Brain pericyte (primary cell): ENCODE measurements at regions not wholly inside any gene's neighbourhood (a gene's known extent, or its start where the extent isn't known, plus 50 kb on each side); places are given as distances from the start of the nearest gene placed in this dataset.

ENCODE experiments used
- DNase-seq: peaks from one replicate; pipeline ENCODE4 v3.0.0-alpha.2; 2012; ENCODE audit warnings: low read depth, low spot score

DNA sequence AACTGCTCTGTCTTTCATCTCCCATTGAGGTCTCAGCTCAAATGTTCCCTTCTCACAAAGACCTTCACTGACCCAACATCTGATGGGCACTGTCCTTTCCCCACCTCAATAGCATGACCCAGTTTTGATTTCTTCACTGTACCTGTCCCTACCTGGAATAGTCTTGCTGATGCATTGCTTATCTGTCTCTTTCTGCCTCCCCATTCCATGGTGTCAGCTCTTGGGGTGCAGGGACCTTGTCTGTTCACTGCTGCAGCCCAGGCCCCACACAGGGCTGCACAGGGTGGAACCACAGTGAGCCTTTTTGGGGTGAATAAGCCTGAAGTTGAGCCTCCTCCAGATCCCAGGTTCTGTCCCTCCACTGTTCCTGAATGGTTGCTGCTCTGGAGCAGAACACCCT, 414.9 kb downstream of the PTPRU start:
- DNase-seq, result no peak

DNA sequence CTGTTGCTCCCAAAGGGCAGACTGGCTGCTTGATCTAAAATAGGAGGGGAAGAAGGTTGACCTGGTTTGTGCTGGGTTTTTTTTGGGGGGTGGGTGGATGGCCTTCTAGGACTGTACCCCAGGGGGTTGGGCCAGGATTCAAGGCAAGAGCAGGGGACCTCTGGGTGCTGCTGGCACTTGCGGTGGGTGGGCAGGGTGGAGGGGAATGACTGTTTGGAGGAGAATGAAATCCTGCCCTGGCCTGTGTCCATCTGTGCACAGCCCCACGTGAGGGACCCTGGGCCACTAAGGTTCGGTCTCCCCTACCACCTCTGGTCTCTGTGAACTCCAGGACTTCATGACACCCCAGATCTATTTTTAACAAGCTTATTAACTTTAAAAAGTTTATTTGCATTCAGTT, 414.2 kb downstream of the PTPRU start:
- no peak for DNase-seq

DNA sequence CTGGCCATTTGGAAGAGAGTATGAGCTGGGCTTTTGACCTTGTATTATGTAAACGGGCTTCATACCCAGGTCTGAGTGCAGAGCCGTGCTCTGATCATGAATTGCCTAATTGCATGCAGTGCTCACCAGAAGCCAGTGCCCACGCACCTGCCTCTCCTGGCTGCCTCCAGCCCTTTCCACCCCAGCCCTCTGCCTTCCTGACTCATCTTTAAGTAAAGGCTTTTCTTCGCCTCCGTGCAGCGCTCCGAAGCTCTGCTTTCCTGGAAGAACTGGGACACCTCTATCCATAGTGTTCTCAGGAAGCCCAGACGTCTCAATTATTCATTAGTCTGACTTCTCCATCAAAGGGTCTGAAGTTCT, 413.7 kb downstream of the PTPRU start:
- DNase-seq, result no peak

DNA sequence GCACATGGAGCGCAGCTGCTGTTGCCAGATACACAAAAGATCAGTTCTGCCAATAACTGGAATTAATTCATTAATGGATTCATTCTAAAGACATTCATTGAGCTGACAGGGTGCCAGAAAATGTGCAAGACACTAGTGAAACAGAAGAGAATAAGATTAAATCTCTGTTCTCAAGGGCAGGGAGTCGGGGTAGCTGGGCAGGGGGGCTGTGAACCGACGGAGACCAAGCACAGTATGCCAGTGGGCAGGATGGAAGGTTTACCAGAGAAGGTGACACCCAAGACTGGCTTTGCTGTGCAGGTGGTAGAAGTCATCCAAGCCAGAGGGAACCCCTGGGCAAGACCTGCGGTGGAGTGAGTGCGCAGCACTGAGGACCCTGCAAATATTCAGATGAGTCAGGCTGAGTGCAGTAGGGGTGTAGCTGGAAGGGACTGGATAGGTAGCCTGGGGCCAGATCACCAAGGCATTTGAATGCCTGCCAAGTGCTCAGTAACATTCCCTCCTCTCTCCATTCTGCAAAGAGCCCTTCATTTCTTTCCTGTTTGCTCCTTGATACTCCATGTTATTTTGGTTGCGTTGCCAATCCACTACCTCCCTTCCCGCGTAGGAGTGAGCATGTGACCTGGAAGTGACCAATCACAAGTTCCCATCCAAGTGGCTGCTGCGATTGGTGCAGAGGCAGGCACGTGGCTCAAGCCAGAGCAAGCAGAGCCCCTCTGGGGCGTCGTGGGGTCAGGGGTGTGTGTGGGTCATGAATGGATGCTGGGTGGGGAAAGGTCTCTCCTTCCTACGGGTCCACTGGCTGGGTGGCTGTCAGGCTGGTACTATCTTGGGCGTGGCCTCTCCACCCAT, 413.1 kb downstream of the PTPRU start:
- DNase-seq, result no peak

DNA sequence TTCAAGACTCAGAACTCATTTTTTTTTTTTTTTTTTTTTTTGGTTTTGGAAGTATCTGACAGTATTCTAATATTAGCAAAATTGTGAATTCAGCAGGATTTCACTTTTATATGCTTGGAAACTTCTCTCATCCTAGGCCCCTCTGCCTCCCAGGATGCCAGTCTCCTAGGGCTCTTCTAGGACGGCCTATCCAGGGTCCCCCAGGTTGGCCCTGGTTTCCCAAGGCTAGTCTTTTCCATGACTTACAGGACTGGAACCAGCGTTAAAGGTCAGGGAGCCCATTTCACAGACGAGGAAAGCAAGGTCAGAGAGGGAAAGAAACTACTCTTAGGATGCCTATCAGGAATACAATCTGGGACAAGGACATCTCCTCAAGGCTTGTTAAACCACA, 412.5 kb downstream of the PTPRU start:
- DNase-seq, result no peak

DNA sequence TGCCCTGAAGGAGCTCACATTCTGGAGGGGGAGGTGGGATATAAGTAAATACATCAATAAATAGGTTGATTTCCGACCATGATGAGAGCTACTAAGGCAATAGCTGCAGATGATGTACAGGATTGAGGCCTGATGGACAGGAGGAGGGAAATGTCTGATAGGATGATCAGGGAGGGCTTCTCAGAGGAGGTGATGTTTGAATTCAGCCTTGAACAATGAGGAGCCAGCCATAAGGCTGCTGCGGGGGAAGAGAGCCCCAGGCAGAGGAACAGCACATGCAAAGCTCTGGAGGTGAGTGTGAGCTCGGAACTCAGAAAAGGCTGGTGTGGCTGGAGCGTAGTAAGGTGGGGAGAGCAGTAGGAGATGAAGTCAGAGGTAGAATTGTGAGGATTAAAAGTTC, 411.7 kb downstream of the PTPRU start:
- no peak for DNase-seq

DNA sequence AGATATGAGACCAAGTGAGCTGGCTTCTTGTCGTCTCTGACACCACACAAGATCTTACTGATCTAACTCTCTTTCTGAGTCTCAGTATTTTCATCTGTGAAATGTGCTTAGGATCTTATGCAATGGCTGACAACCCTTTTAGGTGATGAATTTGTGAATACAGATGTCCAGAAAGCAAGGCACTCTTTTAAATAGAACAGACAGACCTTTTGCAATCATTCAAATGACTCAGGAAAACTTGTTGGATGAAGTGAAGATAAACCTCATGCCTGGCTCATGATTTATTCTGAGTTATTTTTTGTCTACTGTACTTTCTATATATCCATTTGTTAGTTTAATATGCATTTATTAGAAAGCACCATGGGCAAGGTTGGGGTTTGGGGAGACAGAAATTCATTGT, 411.3 kb downstream of the PTPRU start:
- DNase-seq, result no peak

DNA sequence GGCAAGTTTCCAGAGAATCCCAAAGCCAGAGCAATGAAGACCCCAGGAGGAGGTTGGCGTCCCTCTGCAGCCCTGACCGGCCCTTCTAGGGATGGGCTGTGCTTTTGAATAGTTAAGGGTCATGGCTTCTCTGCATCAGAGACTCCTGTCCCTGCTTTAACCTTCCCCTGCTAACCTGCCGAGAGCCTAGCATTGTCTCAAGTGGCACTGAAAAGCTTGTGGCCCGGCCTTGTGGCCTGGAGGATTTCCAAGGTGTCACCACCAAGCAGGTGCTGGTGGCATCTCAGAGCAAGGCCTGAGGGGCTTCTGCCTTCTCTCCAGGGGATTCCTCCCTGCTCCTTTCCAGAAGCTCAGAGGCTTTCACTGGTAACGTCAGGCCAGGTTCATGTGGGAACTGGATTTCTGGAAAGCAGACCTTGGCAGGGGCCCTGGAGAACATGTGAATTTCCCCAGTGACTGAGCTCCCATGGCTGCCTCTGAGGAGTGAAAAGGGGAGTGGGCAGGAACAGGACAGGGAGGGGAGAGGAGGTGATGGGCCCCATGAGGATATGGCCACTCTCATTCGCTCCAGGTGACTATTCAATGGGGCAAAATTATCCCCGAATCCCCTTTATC, 409.9 kb downstream of the PTPRU start:
- no peak for DNase-seq

DNA sequence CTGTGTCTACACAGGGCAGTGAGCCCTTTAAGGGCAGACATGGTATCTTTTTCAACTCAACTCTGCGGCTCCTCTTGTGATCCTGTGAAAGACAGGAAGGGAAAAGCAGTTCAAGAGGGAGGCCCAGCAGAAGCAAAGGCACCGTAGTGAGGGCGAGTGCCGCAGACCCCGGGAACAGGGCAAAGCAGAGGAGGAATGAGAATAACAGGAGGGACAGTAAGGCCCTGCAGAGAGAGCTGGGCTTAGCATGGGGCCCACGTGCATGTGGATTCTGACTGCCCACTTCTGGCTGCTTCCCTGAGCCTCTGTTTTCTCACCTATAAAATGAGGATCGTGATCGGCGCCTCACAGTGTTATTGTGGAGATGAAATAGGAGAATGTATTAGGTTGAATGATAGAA, 409.3 kb downstream of the PTPRU start:
- no peak for DNase-seq

DNA sequence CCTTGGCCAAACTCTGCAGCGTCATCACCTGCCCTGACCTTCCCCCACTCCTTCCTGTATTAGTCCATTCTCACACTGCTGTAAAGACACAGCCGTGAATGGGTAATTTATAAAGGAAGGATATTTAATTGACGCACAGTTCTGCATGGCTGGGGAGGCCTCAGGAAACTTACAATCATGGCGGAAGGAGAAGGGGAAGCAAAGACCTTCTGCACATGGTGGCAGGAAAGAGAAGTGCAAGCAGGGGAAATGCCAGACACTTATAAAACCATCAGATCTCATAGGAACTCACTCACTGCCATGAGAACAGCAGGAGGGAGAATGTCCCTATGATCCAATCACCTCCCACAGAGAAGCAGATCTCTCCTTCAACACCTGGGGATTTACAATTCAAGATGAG, 408.5 kb downstream of the PTPRU start:
- DNase-seq, result no peak

DNA sequence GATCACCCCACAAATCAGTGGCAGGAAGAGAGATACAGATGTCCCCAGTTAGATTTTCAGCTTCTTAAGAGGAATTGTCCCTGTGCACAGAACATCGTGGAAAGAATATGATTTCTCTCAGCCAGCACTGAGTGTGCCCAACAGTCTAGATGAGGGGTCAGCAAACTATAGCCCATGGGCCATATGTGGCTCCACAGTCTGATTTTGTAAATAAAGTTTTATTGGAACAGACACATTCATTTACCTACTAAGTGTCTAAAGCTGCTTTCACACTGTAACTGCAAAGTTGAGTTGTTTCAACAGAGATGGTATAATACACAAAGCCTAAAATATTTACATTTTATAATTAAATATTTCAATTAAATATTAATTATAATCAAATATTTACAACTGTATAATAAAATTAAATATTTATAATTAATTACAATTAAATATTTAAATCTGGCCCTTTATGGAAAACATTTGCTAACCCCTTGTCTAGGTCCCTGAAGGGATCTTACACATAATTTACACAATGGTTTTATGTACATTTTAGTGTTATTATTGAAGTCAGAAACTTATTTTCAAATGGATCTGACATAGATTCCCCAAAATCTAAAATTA, 407.6 kb downstream of the PTPRU start:
- no peak for DNase-seq

DNA sequence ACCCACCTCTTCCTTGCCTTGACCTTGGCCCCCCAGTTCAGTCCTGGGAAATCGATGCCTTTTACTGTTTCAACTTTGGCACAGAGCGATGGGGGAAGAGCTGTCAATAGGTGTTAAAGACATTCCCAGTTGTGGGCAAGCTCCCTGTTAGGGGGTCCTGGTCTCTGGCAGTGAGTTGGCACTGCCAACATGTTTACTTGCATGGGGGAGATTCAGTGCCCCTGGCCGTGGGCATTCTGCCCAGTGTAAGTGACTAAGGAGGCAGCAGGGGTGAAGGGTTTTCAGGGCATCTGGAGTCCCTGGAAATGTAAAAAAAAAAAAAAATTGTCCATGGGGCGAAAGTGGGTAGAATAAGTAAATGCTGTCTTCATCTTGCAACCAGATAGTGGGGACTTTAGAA, 407.0 kb downstream of the PTPRU start:
- DNase-seq, result no peak

DNA sequence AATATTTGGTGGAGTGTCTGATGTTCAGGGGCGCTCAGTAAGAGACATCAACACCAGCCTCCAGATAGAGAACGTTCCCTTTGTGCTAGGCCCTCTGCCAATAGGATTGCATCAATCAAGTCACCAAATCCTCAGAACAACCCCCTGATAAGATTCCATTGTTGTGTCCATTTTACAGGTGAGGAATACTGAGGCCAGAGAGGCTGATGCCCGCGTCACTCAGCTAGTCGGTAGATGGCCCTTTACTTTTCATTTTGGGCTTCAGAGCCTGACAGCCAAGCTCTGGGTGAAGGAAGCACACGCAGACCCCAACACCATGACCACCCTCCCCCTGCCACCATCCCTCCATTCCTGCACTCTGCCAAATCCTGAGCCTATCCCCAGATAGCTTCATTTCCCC, 406.2 kb downstream of the PTPRU start:
- DNase-seq, result no peak

DNA sequence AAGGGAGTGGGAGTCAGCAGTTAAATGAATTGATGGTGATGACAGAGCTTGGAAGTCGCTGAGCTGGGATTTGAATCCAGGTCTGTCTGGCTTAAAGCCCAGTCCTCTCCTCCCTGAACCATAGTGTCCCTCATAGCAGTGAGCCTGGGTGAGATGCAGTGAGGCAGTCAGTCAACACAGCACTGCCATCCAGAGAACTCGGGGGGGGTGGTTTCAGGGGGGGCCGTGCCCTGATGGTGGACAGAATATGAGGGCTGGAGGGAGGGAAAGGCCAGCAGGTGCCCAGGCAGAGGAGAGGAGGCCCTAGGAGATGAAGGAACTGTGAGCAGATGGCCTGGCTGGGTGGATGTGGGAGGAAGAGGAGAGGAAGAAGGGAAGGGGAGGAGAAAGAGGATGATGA, 405.6 kb downstream of the PTPRU start:
- DNase-seq, result no peak

DNA sequence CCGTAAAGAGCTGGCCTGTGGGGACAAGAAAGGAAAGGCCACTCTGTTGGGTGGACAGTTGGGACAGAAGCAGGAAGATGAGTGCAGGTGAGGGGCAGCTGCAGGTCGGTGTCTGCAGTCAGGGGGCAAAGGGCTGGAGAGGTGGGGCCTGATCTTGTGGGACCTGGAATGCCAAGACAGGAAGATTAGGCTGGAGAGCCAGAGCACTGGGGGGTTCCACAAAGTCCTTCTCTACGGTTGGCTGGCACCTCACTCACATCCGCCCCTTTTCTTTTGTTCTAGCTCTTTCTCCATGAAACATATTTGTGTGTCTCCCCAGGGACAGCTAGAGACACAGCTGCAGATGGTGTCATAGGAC, 404.1 kb downstream of the PTPRU start:
- no peak for DNase-seq

DNA sequence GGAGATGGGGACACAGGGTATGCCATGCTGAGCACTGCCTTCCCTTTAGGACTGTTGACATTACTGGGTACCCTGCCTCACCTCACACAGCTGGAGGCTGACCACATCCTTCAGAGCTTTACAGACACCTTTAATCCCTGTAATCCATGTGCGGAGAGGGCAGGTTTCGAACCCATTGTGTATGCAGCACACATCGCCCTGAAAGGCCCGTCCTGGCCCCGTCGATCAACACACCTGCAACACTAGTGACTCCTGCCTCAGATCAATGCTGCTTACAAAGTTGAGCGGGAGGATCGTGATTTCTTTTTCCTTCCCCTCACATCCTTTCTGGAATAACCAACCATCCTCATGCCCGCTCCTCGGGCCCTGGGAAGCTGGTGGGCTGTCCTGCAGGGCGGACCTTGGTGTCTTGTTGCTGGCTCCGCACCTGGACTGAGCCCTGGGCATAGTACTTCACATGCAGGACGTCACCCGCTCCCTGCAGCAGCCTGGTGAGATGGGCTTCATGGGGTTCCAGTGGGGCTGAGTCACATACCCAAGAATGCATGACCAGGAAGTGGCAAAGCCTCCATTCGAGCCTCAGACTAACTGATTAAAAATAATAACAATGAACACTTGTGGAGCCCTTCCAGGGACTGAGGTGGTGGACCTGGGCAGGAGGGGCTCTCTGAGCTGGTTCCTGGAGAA, 403.6 kb downstream of the PTPRU start:
- DNase-seq, result no peak

DNA sequence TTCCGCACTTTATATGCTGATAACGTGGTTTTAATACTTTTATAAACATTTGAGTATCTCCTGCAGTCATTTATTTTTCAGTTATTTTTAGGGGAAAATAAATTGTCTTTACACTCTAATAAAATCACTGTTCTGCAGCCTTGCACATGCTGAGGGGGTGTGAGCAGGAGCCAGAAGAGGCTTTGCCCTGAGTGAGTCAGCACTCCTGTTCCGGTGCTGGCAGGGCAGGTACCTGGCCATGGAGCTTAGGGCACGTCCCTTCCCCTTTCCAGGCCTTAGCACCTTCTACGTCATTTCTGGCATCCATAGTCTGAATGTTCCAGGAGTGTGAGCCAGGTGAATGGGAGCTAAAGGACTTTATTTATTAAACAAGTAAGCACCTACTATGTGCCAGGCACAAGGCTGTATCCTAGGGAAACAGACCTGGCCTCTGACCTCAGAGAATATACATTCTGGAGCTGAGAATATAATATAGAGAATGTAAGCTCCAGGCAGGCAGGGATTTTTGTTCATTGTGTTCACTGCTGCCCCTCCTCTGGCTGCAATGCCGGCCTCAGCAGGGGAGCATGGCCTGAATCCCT, 402.9 kb downstream of the PTPRU start:
- DNase-seq, result no peak

DNA sequence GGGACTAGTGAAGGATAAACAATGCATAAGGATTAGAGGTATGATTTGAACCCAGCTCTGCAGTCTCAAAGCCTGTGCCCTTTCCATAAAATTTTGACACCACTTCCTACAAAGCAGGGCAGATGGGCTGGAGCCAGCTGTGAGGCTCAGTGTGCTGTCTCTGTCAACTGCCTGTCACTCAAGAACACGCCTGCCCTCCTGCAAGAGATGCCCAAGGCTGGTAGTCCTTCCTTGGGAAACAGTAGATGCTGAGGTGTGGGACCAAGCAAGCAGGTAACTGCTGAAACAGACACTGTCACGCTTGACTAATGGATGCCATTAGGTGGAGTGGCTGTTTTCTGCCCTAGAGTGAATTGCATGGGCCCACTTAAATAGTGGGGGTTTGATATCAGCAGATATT, 402.0 kb downstream of the PTPRU start:
- no peak for DNase-seq

DNA sequence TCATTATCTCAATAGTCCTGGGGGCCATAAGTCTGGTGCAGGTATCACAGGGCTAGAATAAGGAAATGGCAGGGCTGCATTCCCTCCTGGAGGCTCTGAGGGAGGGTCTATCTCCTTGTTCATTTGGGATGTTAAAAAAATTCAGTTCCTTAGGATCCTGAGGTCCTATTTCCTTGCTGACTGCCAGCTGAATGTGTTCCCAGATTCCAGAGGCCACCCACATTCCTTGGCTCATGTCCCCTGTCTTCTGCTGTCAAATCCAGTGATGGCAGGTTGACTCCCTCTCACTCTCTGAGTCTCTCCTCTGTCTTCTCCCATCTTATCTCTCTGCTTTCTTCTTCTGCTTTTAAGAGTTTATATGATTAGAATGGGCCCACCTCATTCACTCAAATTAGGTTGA, 400.6 kb downstream of the PTPRU start:
- no peak for DNase-seq

DNA sequence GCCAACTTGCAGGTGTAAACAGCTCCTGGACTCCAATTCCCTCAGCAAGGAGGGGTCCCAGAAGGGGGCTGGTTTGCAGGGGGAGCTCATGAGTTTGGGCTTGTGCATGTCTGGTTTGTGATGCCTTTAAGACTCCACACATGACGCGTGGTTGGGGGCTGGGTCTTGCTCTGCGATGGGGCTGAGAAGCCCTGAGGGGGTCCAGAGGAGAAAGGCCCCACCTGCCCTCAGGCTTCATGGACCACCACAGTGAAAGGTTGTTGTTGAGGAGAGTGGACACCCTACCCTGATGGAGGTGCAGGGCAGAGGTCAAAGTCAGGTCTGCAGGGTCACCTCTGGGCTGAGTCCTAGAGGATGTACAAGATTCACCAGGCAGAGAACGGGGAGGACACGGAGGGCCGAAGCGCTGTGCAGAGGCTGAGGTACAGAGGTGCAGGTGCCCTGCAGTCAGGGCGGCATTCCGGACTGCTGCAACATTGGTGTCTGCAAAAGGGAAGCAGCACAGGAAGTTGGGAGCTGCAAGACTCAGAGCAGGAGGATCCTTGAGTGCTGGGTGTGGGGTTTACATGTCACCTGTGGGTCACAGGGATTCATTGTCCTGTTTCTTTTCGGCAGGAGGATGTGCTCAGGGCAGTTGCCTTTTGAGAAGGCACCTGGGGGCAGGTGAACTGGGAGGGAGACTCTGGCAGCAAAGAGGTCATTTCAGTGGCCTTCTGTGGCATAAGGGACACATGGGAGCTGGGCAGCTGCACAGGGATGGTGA, 399.4 kb downstream of the PTPRU start:
- no peak for DNase-seq

DNA sequence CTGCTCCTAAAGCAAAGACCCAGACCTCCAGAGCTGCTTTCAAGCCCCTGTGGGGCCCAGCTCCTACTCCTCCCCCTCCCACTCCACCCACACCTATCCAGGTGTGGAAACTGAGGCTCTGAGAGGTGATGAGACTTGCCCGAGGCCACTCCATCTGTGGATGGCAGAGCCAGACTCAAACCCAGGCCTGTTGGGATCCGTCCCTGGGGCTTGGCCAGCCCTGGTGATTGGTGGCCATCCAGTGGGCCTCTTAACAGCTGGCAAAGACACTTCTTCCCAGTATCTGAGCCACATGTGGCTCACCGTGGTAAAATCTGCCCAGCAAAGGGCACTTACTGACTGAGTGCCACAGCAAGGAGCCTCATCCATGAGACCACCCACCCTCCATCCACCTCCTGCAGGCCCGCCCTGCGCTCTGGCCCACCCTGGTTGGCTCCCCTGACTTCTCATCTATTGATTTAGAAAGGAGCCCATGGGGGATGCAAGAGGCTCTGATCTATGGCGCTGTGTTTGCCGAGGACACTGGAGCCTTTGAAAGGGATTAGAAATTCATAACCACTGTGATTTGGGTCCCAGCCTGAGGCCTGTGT, 398.5 kb downstream of the PTPRU start:
- DNase-seq, result no peak
